GM18517 (cell line): ENCODE measurements at regions not wholly inside any gene's neighbourhood (a gene's known extent, or its start where the extent isn't known, plus 50 kb on each side); places are given as distances from the start of the nearest gene placed in this dataset.
"Not testable (repeated sequence)": the region's sequence is repeated elsewhere in the genome, so short reads cannot be mapped to it uniquely, and the experiment has no call there.

Experiments
- ATAC-seq: cut with Tn5 transposase; IDR thresholded peaks from one replicate; pipeline ENCODE4 v1.9.1; 2021; ENCODE audit warnings: mild to moderate bottlenecking, moderate library complexity; ENCODE audit not compliant: unreplicated experiment

- no peak for ATAC-seq
Observed at GRCh38 chr18:1528447-1528846, 623.8 kb downstream of the ADCYAP1 start.

GRCh38 chr18:1528964-1529509 is 624.4 kb downstream of the ADCYAP1 start:
- no peak for ATAC-seq

- no peak for ATAC-seq
Observed at GRCh38 chr18:1530650-1531049, 626.0 kb downstream of the ADCYAP1 start.

GRCh38 chr18:1539276-1539675 is 634.6 kb downstream of the ADCYAP1 start:
- ATAC-seq, result no peak

GRCh38 chr18:1541478-1541877 is 636.8 kb downstream of the ADCYAP1 start:
- no peak for ATAC-seq

- no peak for ATAC-seq
Observed at GRCh38 chr18:1542230-1542774, 637.6 kb downstream of the ADCYAP1 start.

- no peak for ATAC-seq
Observed at GRCh38 chr18:1544016-1544415, 639.3 kb downstream of the ADCYAP1 start.

GRCh38 chr18:1557711-1558110 is 653.0 kb downstream of the ADCYAP1 start:
- not testable (repeated sequence) for ATAC-seq

GRCh38 chr18:1559563-1559962 is 654.9 kb downstream of the ADCYAP1 start:
- ATAC-seq, result no peak

GRCh38 chr18:1564793-1565192 is 660.1 kb downstream of the ADCYAP1 start:
- ATAC-seq, result no peak

- no peak for ATAC-seq
Observed at GRCh38 chr18:1571206-1571605, 666.5 kb downstream of the ADCYAP1 start.

GRCh38 chr18:1573732-1574131 is 669.1 kb downstream of the ADCYAP1 start:
- no peak for ATAC-seq

- no peak for ATAC-seq
Observed at GRCh38 chr18:1575084-1575483, 670.4 kb downstream of the ADCYAP1 start.

- no peak for ATAC-seq
Observed at GRCh38 chr18:1578505-1578904, 673.8 kb downstream of the ADCYAP1 start.

GRCh38 chr18:1581581-1581980 is 676.9 kb downstream of the ADCYAP1 start:
- ATAC-seq, result no peak

GRCh38 chr18:1585881-1586488 is 681.3 kb downstream of the ADCYAP1 start:
- ATAC-seq, result no peak

GRCh38 chr18:1593091-1593490 is 688.4 kb downstream of the ADCYAP1 start:
- ATAC-seq, result no peak

GRCh38 chr18:1595195-1595594 is 690.5 kb downstream of the ADCYAP1 start:
- ATAC-seq, result no peak

GRCh38 chr18:1599196-1599595 is 694.5 kb downstream of the ADCYAP1 start:
- ATAC-seq, result no peak

GRCh38 chr18:1604751-1605150 is 700.1 kb downstream of the ADCYAP1 start:
- no peak for ATAC-seq

GRCh38 chr18:1618364-1618763 is 713.7 kb downstream of the ADCYAP1 start:
- ATAC-seq, result no peak

- ATAC-seq, result no peak
Observed at GRCh38 chr18:1619507-1619906, 714.8 kb downstream of the ADCYAP1 start.

- ATAC-seq, result no peak
Observed at GRCh38 chr18:1624612-1625011, 719.9 kb downstream of the ADCYAP1 start.
